HG03025 (cell line): ENCODE measurements at regions not wholly inside any gene's neighbourhood (a gene's known extent, or its start where the extent isn't known, plus 50 kb on each side); places are given as distances from the start of the nearest gene placed in this dataset.

Source experiments
- ATAC-seq: cut with Tn5 transposase; IDR thresholded peaks from one replicate; pipeline ENCODE4 v1.9.1; 2021; ENCODE audit warnings: mild to moderate bottlenecking, moderate library complexity; ENCODE audit not compliant: unreplicated experiment, low FRiP score

GRCh38 chr17:72254808-72255449 lies 134.1 kb downstream of the SOX9 start:
- ATAC-seq, result no peak

GRCh38 chr17:72255481-72255880 lies 134.7 kb downstream of the SOX9 start:
- ATAC-seq, result no peak

- no peak for ATAC-seq
These were observed 137.9 kb downstream of the SOX9 start for GRCh38 chr17:72258711-72259110.

- no peak for ATAC-seq
These were observed 139.1 kb downstream of the SOX9 start for GRCh38 chr17:72259922-72260321.

GRCh38 chr17:72262766-72263165 lies 141.9 kb downstream of the SOX9 start:
- ATAC-seq, result no peak

- peak; percentile 76 for ATAC-seq
These were observed 144.0 kb downstream of the SOX9 start for GRCh38 chr17:72264682-72265405.

- no peak for ATAC-seq
These were observed 145.4 kb downstream of the SOX9 start for GRCh38 chr17:72266112-72266775.

- no peak for ATAC-seq
These were observed 146.8 kb downstream of the SOX9 start for GRCh38 chr17:72267601-72268000.

- no peak for ATAC-seq
These were observed 147.6 kb downstream of the SOX9 start for GRCh38 chr17:72268431-72268830.

- ATAC-seq, result no peak
These were observed 149.6 kb downstream of the SOX9 start for GRCh38 chr17:72270273-72270924.

GRCh38 chr17:72271603-72272002 lies 150.8 kb downstream of the SOX9 start:
- ATAC-seq, result no peak

GRCh38 chr17:72273289-72274056 lies 152.7 kb downstream of the SOX9 start:
- no peak for ATAC-seq

GRCh38 chr17:72274614-72275013 lies 153.8 kb downstream of the SOX9 start:
- ATAC-seq, result no peak

GRCh38 chr17:72280881-72281280 lies 160.1 kb downstream of the SOX9 start:
- no peak for ATAC-seq

- no peak for ATAC-seq
These were observed 161.7 kb downstream of the SOX9 start for GRCh38 chr17:72282439-72283029.

- ATAC-seq, result no peak
These were observed 164.0 kb downstream of the SOX9 start for GRCh38 chr17:72284806-72285205.

- ATAC-seq, result no peak
These were observed 166.8 kb downstream of the SOX9 start for GRCh38 chr17:72287586-72287985.

- no peak for ATAC-seq
These were observed 173.7 kb downstream of the SOX9 start for GRCh38 chr17:72294487-72294893.

- no peak for ATAC-seq
These were observed 175.1 kb downstream of the SOX9 start for GRCh38 chr17:72295916-72296315.

- no peak for ATAC-seq
These were observed 175.6 kb downstream of the SOX9 start for GRCh38 chr17:72296456-72296855.
